CD14-positive monocyte (primary cell): ENCODE measurements at regions not wholly inside any gene's neighbourhood (a gene's known extent, or its start where the extent isn't known, plus 50 kb on each side); places are given as distances from the start of the nearest gene placed in this dataset.

ENCODE experiments used
- DNase-seq, 3 donors: peaks; one replicate each; pipeline ENCODE4 v3.0.0-alpha.2; 2011 to 2022
- H2AFZ ChIP-seq: 2 replicates; pipeline ENCODE4 v1.6.0; 2012; ENCODE audit warnings: mild to moderate bottlenecking, low read depth, low read length, inconsistent platforms; ENCODE audit not compliant: insufficient read depth, poor library complexity, severe bottlenecking
- H3K27ac ChIP-seq, 2 donors: 1 replicate in 1 of 2; 2 replicates in 1 of 2; pipeline ENCODE4 v1.5.1; 2012 to 2013; ENCODE audit warnings: low read length in 2 of 2, control low read depth in 1 of 2, inconsistent platforms in 1 of 2, low read depth in 1 of 2, mild to moderate bottlenecking in 1 of 2
- H3K27me3 ChIP-seq, 2 donors: one replicate each; pipeline versions ENCODE4 v1.6.0 to v1.6.1; 2011 to 2013; ENCODE audit warnings: low read length in 2 of 2; ENCODE audit not compliant: control insufficient read depth in 2 of 2, insufficient read depth in 2 of 2
- H3K36me3 ChIP-seq, 2 donors: replicated peaks in 1 of 2; 1 replicate in 1 of 2; 2 replicates in 1 of 2; pipeline versions ENCODE4 v1.5.1 to v1.6.1; 2012 to 2013; ENCODE audit warnings: low read length in 2 of 2, control low read depth in 1 of 2, inconsistent platforms in 1 of 2, mild to moderate bottlenecking in 1 of 2; ENCODE audit not compliant: insufficient read depth in 2 of 2, control insufficient read depth in 1 of 2
- H3K4me1 ChIP-seq, 2 donors: 1 replicate in 1 of 2; 2 replicates in 1 of 2; pipeline versions ENCODE4 v1.5.1 to v1.6.1; 2012 to 2013; ENCODE audit warnings: low read length in 2 of 2, control low read depth in 1 of 2, inconsistent platforms in 1 of 2, mild to moderate bottlenecking in 1 of 2, moderate library complexity in 1 of 2; ENCODE audit not compliant: insufficient read depth in 2 of 2, control insufficient read depth in 1 of 2
- H3K4me2 ChIP-seq: replicated peaks from 2 replicates; pipeline ENCODE3; 2012; ENCODE audit warnings: low read length, moderate library complexity, mild to moderate bottlenecking; ENCODE audit not compliant: poor library complexity, severe bottlenecking; ENCODE audit errors: extremely low read depth
- H3K4me3 ChIP-seq, 3 experiments: fragments of 200-600 bp in 1 of 3; sonication (generic) in 1 of 3; replicated peaks in 1 of 3; 1 replicate in 2 of 3; 2 replicates in 1 of 3; pipeline ENCODE4 v1.5.1; 2011 to 2013; ENCODE audit warnings: low read length in 3 of 3, mild to moderate bottlenecking in 3 of 3, control low read depth in 2 of 3, low read depth in 2 of 3, inconsistent platforms in 1 of 3, moderate library complexity in 1 of 3
- H3K79me2 ChIP-seq: 2 replicates; pipeline ENCODE4 v1.6.0; 2012; ENCODE audit warnings: mild to moderate bottlenecking, control low read depth, inconsistent platforms, low read length, moderate library complexity; ENCODE audit not compliant: insufficient read depth
- H3K9ac ChIP-seq: 2 replicates; pipeline ENCODE4 v1.6.0; 2017; ENCODE audit warnings: low read length, mild to moderate bottlenecking; ENCODE audit not compliant: insufficient read depth, poor library complexity, severe bottlenecking
- H3K9me3 ChIP-seq, 2 donors: replicated peaks in 1 of 2; 1 replicate in 1 of 2; 2 replicates in 1 of 2; pipeline versions ENCODE4 v1.5.1 to v1.6.1; 2012 to 2013; ENCODE audit warnings: low read length in 2 of 2, control low read depth in 1 of 2; ENCODE audit not compliant: control insufficient read depth in 1 of 2, insufficient read depth in 1 of 2
- H4K20me1 ChIP-seq: 2 replicates; pipeline ENCODE4 v1.6.0; 2012; ENCODE audit warnings: mild to moderate bottlenecking, low read length, control low read depth, moderate library complexity; ENCODE audit not compliant: insufficient read depth
- H3K27ac Mint-ChIP-seq, 7 donors: one replicate each; pipeline ENCODE4 v1.8.0; 2020; ENCODE audit warnings: mild to moderate bottlenecking in 7 of 7, mixed read lengths in 7 of 7, moderate library complexity in 6 of 7, inconsistent platforms in 2 of 7
- H3K27me3 Mint-ChIP-seq, 3 donors: one replicate each; pipeline ENCODE4 v1.8.0; 2021 to 2022; ENCODE audit warnings: low read depth in 3 of 3, mild to moderate bottlenecking in 3 of 3, mixed read lengths in 3 of 3, moderate library complexity in 3 of 3, inconsistent platforms in 1 of 3
- H3K36me3 Mint-ChIP-seq, 2 donors: one replicate each; pipeline ENCODE4 v1.8.0; 2020; ENCODE audit warnings: mixed read lengths in 2 of 2, inconsistent platforms in 1 of 2, mild to moderate bottlenecking in 1 of 2
- H3K4me1 Mint-ChIP-seq: one replicate; pipeline ENCODE4 v1.8.0; 2020; ENCODE audit warnings: mild to moderate bottlenecking, mixed read lengths
- H3K4me3 Mint-ChIP-seq, 2 donors: one replicate each; pipeline ENCODE4 v1.8.0; 2020; ENCODE audit warnings: mild to moderate bottlenecking in 2 of 2, mixed read lengths in 2 of 2, moderate library complexity in 1 of 2
- H3K9me3 Mint-ChIP-seq, 7 donors: one replicate each; pipeline ENCODE4 v1.8.0; 2020 to 2022; ENCODE audit warnings: mixed read lengths in 7 of 7, mild to moderate bottlenecking in 6 of 7, moderate library complexity in 6 of 7, inconsistent platforms in 2 of 7
- WGBS: methylation state at CpG from one replicate; pipeline ENCODE4 v1.1.5; 2013; ENCODE audit warnings: missing lambda C conversion rate; ENCODE audit not compliant: insufficient coverage; 5-methylcytosine and 5-hydroxymethylcytosine counted together
- intact Hi-C, 2 donors: fragments of 100-400 bp; cut with micrococcal nuclease; formaldehyde crosslinking; loops; one replicate each; pipeline versions ENCODE4 v1.15.0 to v1.15.1; 2023
- TF ChIP-seq, protein P1 (sequence below): fragments of 200-600 bp; IDR thresholded peaks from one replicate; pipeline ENCODE4 v1.8.0; 2022; ENCODE audit warnings: antibody characterized with exemption, mild to moderate bottlenecking

- Histone ChIP-seq H3K4me3 (no peak overlapping the region), H3K27ac (no peak overlapping the region), H3K79me2 (no peaks in the 10 kb centered on the region), H2AFZ (no peak overlapping the region), H3K36me3 (no peaks in the 10 kb centered on the region), H4K20me1 (no peaks in the 10 kb centered on the region), H3K4me2 (no peak overlapping the region), H3K27me3 (no peaks in the 10 kb centered on the region), H3K9me3 (peaks cover 0 to 7% of the 10 kb centered on the region in 2 donors), H3K4me1 (peaks cover 16 to 18% of the 10 kb centered on the region in 2 donors), H3K9ac (no peak overlapping the region)
- WGBS, result no CpG with 5 or more reads among the region's 3 CpGs
- Mint-ChIP-seq H3K27me3 (peaks cover 0 to 3% (median 3%) of the 10 kb centered on the region in 3 donors), H3K4me1 (peaks cover 20% of the 10 kb centered on the region), H3K27ac (no peak overlapping the region), H3K4me3 (no peak overlapping the region), H3K9me3 (peaks cover 0 to 17% (median 12%) of the 10 kb centered on the region in 7 donors), H3K36me3 (peaks cover 0 to 3% of the 10 kb centered on the region in 2 donors)
- TF ChIP-seq, protein P1, sequence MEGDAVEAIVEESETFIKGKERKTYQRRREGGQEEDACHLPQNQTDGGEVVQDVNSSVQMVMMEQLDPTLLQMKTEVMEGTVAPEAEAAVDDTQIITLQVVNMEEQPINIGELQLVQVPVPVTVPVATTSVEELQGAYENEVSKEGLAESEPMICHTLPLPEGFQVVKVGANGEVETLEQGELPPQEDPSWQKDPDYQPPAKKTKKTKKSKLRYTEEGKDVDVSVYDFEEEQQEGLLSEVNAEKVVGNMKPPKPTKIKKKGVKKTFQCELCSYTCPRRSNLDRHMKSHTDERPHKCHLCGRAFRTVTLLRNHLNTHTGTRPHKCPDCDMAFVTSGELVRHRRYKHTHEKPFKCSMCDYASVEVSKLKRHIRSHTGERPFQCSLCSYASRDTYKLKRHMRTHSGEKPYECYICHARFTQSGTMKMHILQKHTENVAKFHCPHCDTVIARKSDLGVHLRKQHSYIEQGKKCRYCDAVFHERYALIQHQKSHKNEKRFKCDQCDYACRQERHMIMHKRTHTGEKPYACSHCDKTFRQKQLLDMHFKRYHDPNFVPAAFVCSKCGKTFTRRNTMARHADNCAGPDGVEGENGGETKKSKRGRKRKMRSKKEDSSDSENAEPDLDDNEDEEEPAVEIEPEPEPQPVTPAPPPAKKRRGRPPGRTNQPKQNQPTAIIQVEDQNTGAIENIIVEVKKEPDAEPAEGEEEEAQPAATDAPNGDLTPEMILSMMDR, result no peak
- no peak for DNase-seq
- intact Hi-C loops, result no loop called here
These were observed 257.5 kb downstream of the MID1IP1 start for GRCh38 chrX:39058724-39059123.

- Histone ChIP-seq H3K9me3 (peaks cover 0 to 7% of the 10 kb centered on the region in 2 donors), H3K36me3 (no peaks in the 10 kb centered on the region), H3K79me2 (no peaks in the 10 kb centered on the region), H3K27me3 (no peaks in the 10 kb centered on the region), H4K20me1 (no peaks in the 10 kb centered on the region), H3K27ac (no peak overlapping the region), H3K4me3 (no peak overlapping the region), H3K4me1 (peaks cover 22 to 23% of the 10 kb centered on the region in 2 donors), H2AFZ (no peak overlapping the region), H3K9ac (no peak overlapping the region), H3K4me2 (no peak overlapping the region)
- H3K4me1 Mint-ChIP-seq, result peaks cover 25% of the 10 kb centered on the region
- H3K9me3 Mint-ChIP-seq, result peaks cover 0 to 18% (median 10%) of the 10 kb centered on the region in 7 donors
- TF ChIP-seq, protein P1, result no peak
- no peak for DNase-seq
- intact Hi-C loops, result loop anchor here (10.0 kb wide), 1 partner anchor 85 kb away; no protein-coding TSS in a partner anchor
- H3K36me3 Mint-ChIP-seq, result peaks cover 0 to 3% of the 10 kb centered on the region in 2 donors
- peak overlapping the region in 1 of 7 donors; percentile 46 for H3K27ac Mint-ChIP-seq
- peaks cover 0 to 3% (median 3%) of the 10 kb centered on the region in 3 donors for H3K27me3 Mint-ChIP-seq
- no peak overlapping the region for H3K4me3 Mint-ChIP-seq
These were observed 258.6 kb downstream of the MID1IP1 start for GRCh38 chrX:39059866-39060265.
